ENCODE measurements at regions not wholly inside any gene's neighbourhood (a gene's known extent, or its start where the extent isn't known, plus 50 kb on each side); places are given as distances from the start of the nearest gene placed in this dataset.

GRCh38 chr13:74850893-74851292 lies 631.1 kb downstream of the TBC1D4 start:
- Histone ChIP-seq H3K4me1 (no peaks in the 10 kb centered on the region), H3K4me3 (replicated peaks in 1 of 3) (no peak overlapping the region), H3K27ac (no peak overlapping the region), H3K36me3 (no peaks in the 10 kb centered on the region), H3K27me3 (no peaks in the 10 kb centered on the region), H3K9me3 (no peaks in the 10 kb centered on the region)
- TF ChIP-seq POLR2A (IDR thresholded peaks at IDR 0.05) (no peak), CTCF (IDR thresholded peaks at IDR 0.05) (no peak)
- DNase-seq: no peak
- intact Hi-C loops (cut with DNase I): no loop called here
- 48 to 55% methylated on average over 2 of the region's 2 CpGs for WGBS, 2 donors

- intact Hi-C loops (cut with DNase I): no loop called here
- Histone ChIP-seq H3K4me3 (replicated peaks in 1 of 3) (no peak overlapping the region), H3K4me1 (no peaks in the 10 kb centered on the region), H3K27ac (no peak overlapping the region), H3K36me3 (no peaks in the 10 kb centered on the region), H3K27me3 (no peaks in the 10 kb centered on the region), H3K9me3 (no peaks in the 10 kb centered on the region)
- TF ChIP-seq POLR2A (IDR thresholded peaks at IDR 0.05): no peak
- no peak for TF ChIP-seq CTCF (IDR thresholded peaks at IDR 0.05)
- DNase-seq: no peak
- 82 to 84% methylated on average over 1 of the region's 1 CpG for WGBS, 2 donors
Measured at GRCh38 chr13:74847966-74848365, 634.0 kb downstream of the TBC1D4 start.

- no peaks in the 10 kb centered on the region for H3K36me3 ChIP-seq
- H3K27me3 ChIP-seq: no peaks in the 10 kb centered on the region
- TF ChIP-seq CTCF (IDR thresholded peaks at IDR 0.05) (no peak), POLR2A (IDR thresholded peaks at IDR 0.05) (no peak)
- H3K9me3 ChIP-seq: no peaks in the 10 kb centered on the region
- DNase-seq: no peak
- intact Hi-C loops (cut with DNase I): no loop called here
- no peaks in the 10 kb centered on the region for H3K4me1 ChIP-seq
- H3K27ac ChIP-seq: no peak overlapping the region
- H3K4me3 ChIP-seq (replicated peaks in 1 of 3): no peak overlapping the region
Measured at GRCh38 chr13:74845806-74846205, 636.2 kb downstream of the TBC1D4 start.

- intact Hi-C loops (cut with DNase I): no loop called here
- no peaks in the 10 kb centered on the region for H3K36me3 ChIP-seq
- H3K4me3 ChIP-seq (replicated peaks in 1 of 3): no peak overlapping the region
- no peaks in the 10 kb centered on the region for H3K4me1 ChIP-seq
- DNase-seq: no peak
- no peak overlapping the region for H3K27ac ChIP-seq
- WGBS, 2 donors: 91 to 92% methylated on average over 4 of the region's 4 CpGs
- no peaks in the 10 kb centered on the region for H3K9me3 ChIP-seq
- H3K27me3 ChIP-seq: no peaks in the 10 kb centered on the region
- no peak for TF ChIP-seq CTCF (IDR thresholded peaks at IDR 0.05)
- no peak for TF ChIP-seq POLR2A (IDR thresholded peaks at IDR 0.05)
Measured at GRCh38 chr13:74841651-74842050, 640.3 kb downstream of the TBC1D4 start.

GRCh38 chr13:74841123-74841522 lies 640.8 kb downstream of the TBC1D4 start:
- Histone ChIP-seq H3K9me3 (no peaks in the 10 kb centered on the region), H3K36me3 (no peaks in the 10 kb centered on the region), H3K27me3 (no peaks in the 10 kb centered on the region), H3K4me3 (replicated peaks in 1 of 3) (no peak overlapping the region), H3K4me1 (no peaks in the 10 kb centered on the region), H3K27ac (no peak overlapping the region)
- intact Hi-C loops (cut with DNase I): no loop called here
- TF ChIP-seq CTCF (IDR thresholded peaks at IDR 0.05) (no peak), POLR2A (IDR thresholded peaks at IDR 0.05) (no peak)
- 84 to 85% methylated on average over 2 of the region's 2 CpGs for WGBS, 2 donors
- no peak for DNase-seq
